ENCODE measurements at regions not wholly inside any gene's neighbourhood (a gene's known extent, or its start where the extent isn't known, plus 50 kb on each side); places are given as distances from the start of the nearest gene placed in this dataset.

- no peak overlapping the region for H2AFZ ChIP-seq
- H3K9me3 ChIP-seq (ENCODE audit: low read depth), result no peaks in the 10 kb centered on the region
- DNase-seq, result no peak
- TF ChIP-seq EZH2phosphoT487 (IDR thresholded peaks at IDR 0.05; ENCODE audit: insufficient read depth, low read depth), result no peak
- no peaks in the 10 kb centered on the region for H3K27me3 ChIP-seq (replicated peaks; ENCODE audit: insufficient read depth)
- H3K9me2 ChIP-seq (ENCODE audit: insufficient read depth), result no peaks in the 10 kb centered on the region
- 59 to 64% methylated on average over 3 of the region's 3 CpGs for WGBS, 2 experiments (ENCODE audit: low coverage in 1 of 2, low lambda C conversion rate in 2 of 2, missing lambda C conversion rate in 2 of 2)
- H3K4me3 ChIP-seq, result no peak overlapping the region
- H4K20me1 ChIP-seq (ENCODE audit: insufficient read depth), result no peaks in the 10 kb centered on the region
- no peaks in the 10 kb centered on the region for H3K79me2 ChIP-seq (ENCODE audit: insufficient read depth)
- H3K9ac ChIP-seq, result no peak overlapping the region
- H3K4me1 ChIP-seq (ENCODE audit: insufficient read depth), result no peaks in the 10 kb centered on the region
- in situ Hi-C loops (cut with MboI), result no loop called here
- H3K27ac ChIP-seq, result no peak overlapping the region
- H3K36me3 ChIP-seq (ENCODE audit: low read depth), result no peaks in the 10 kb centered on the region
- no peaks in the 10 kb centered on the region for H3F3A ChIP-seq (ENCODE audit: insufficient read depth)
- no peak overlapping the region for H3K4me2 ChIP-seq (ENCODE audit: unreplicated experiment)
Observed at GRCh38 chr7:68020102-68020501, 1023.5 kb downstream of the TYW1 start.

DNA sequence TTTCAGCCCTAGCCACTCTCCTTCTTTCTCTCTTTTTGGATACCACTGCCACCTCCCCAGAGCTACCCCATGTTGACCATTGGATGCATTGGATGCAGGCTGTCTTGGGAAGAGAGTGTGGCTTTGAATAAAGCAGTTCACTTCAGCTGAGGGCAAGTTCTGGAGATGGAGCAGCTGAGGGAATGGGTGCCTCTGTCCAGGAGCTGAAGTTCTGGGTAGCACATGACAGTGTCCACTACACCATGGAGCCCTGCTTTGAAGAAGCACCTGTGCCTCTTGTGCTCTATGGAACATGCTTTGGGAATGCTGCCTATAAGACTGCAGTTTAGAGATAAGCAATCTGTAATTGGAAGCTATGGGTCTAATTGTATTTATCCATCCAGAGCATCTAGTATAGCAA is 1028.7 kb downstream of the TYW1 start:
- in situ Hi-C loops (cut with MboI), result no loop called here
- Histone ChIP-seq H3K4me2 (ENCODE audit: unreplicated experiment) (no peak overlapping the region), H3K4me3 (no peak overlapping the region), H3K9me2 (ENCODE audit: insufficient read depth) (no peaks in the 10 kb centered on the region), H3K27ac (no peak overlapping the region), H3K9ac (no peak overlapping the region), H3K27me3 (replicated peaks; ENCODE audit: insufficient read depth) (no peaks in the 10 kb centered on the region), H4K20me1 (ENCODE audit: insufficient read depth) (no peaks in the 10 kb centered on the region), H3K79me2 (ENCODE audit: insufficient read depth) (no peaks in the 10 kb centered on the region), H3F3A (ENCODE audit: insufficient read depth) (no peaks in the 10 kb centered on the region), H3K4me1 (ENCODE audit: insufficient read depth) (no peaks in the 10 kb centered on the region), H3K36me3 (ENCODE audit: low read depth) (no peaks in the 10 kb centered on the region), H3K9me3 (ENCODE audit: low read depth) (no peaks in the 10 kb centered on the region), H2AFZ (no peak overlapping the region)
- TF ChIP-seq EZH2phosphoT487 (IDR thresholded peaks at IDR 0.05; ENCODE audit: insufficient read depth, low read depth) (no peak), EZH2 (IDR thresholded peaks at IDR 0.05; ENCODE audit: insufficient read depth, poor library complexity, severe bottlenecking) (no peak)
- no peak for DNase-seq

DNA sequence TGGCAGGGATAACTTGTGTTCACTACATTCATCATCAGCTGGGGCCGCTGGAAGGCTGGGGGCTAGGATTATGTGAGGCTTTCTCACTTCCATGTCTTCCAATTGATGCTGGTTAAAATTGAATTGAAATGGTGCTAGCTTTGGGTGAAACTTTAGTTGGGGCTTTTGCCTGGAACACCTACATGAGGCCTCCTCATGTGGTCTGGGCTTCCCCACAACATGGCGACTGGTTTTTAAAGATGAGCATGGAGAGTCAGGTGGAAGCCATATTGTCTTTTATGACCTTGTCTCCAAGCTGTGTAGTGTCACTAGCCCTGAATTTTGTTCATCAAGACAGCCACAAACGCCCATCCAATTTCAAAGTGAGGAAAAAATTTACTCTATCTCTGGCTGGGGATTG is 1033.9 kb downstream of the TYW1 start:
- in situ Hi-C loops (cut with MboI), result no loop called here
- no peaks in the 10 kb centered on the region for H3K36me3 ChIP-seq (ENCODE audit: low read depth)

GRCh38 chr7:68031180-68031943 is 1034.7 kb downstream of the TYW1 start:
- no peak for DNase-seq
- in situ Hi-C loops (cut with MboI), result no loop called here
- no peak overlapping the region for H3K9ac ChIP-seq
- TF ChIP-seq EZH2phosphoT487 (IDR thresholded peaks at IDR 0.05; ENCODE audit: insufficient read depth, low read depth) (no peak), EZH2 (IDR thresholded peaks at IDR 0.05; ENCODE audit: insufficient read depth, poor library complexity, severe bottlenecking) (no peak)
- H4K20me1 ChIP-seq (ENCODE audit: insufficient read depth), result no peaks in the 10 kb centered on the region
- H3K27me3 ChIP-seq (replicated peaks; ENCODE audit: insufficient read depth), result no peaks in the 10 kb centered on the region
- no peak overlapping the region for H3K27ac ChIP-seq
- no peaks in the 10 kb centered on the region for H3K9me2 ChIP-seq (ENCODE audit: insufficient read depth)
- WGBS, 2 experiments (ENCODE audit: low coverage in 1 of 2, low lambda C conversion rate in 2 of 2, missing lambda C conversion rate in 2 of 2), result 11 to 13% methylated on average over 5 of the region's 5 CpGs
- H3K4me2 ChIP-seq (ENCODE audit: unreplicated experiment), result no peak overlapping the region
- H3K79me2 ChIP-seq (ENCODE audit: insufficient read depth), result no peaks in the 10 kb centered on the region
- H2AFZ ChIP-seq, result no peak overlapping the region
- no peaks in the 10 kb centered on the region for H3F3A ChIP-seq (ENCODE audit: insufficient read depth)
- H3K36me3 ChIP-seq (ENCODE audit: low read depth), result no peaks in the 10 kb centered on the region
- no peak overlapping the region for H3K4me3 ChIP-seq
- no peaks in the 10 kb centered on the region for H3K4me1 ChIP-seq (ENCODE audit: insufficient read depth)
- H3K9me3 ChIP-seq (ENCODE audit: low read depth), result no peaks in the 10 kb centered on the region

More for the DNA sequence above, 1033.9 kb downstream of the TYW1 start:
- Histone ChIP-seq H3K4me1 (ENCODE audit: insufficient read depth) (no peaks in the 10 kb centered on the region), H3K4me2 (ENCODE audit: unreplicated experiment) (no peak overlapping the region), H3K9me3 (ENCODE audit: low read depth) (no peaks in the 10 kb centered on the region), H3F3A (ENCODE audit: insufficient read depth) (no peaks in the 10 kb centered on the region), H4K20me1 (ENCODE audit: insufficient read depth) (no peaks in the 10 kb centered on the region), H3K4me3 (no peak overlapping the region), H3K27me3 (replicated peaks; ENCODE audit: insufficient read depth) (no peaks in the 10 kb centered on the region), H3K79me2 (ENCODE audit: insufficient read depth) (no peaks in the 10 kb centered on the region), H3K9me2 (ENCODE audit: insufficient read depth) (no peaks in the 10 kb centered on the region), H2AFZ (no peak overlapping the region), H3K27ac (no peak overlapping the region), H3K9ac (no peak overlapping the region)
- TF ChIP-seq EZH2phosphoT487 (IDR thresholded peaks at IDR 0.05; ENCODE audit: insufficient read depth, low read depth) (no peak), EZH2 (IDR thresholded peaks at IDR 0.05; ENCODE audit: insufficient read depth, poor library complexity, severe bottlenecking) (no peak)
- WGBS, 2 experiments (ENCODE audit: low coverage in 1 of 2, low lambda C conversion rate in 2 of 2, missing lambda C conversion rate in 2 of 2), result 6 to 10% methylated on average over 3 of the region's 3 CpGs
- DNase-seq, result no peak

All from GM23248 (cell line).